ENCODE measurements at regions not wholly inside any gene's neighbourhood (a gene's known extent, or its start where the extent isn't known, plus 50 kb on each side); places are given as distances from the start of the nearest gene placed in this dataset.

- TF ChIP-seq CTCF (conservative IDR thresholded peaks at IDR 0.05; ENCODE audit: low read depth, low read length) (no peak), EZH2 (IDR thresholded peaks at IDR 0.05; ENCODE audit: borderline replicate concordance, low read depth, low read length, poor library complexity, severe bottlenecking) (no peak)
Observed at GRCh38 chr20:22827916-22828315, 207.2 kb upstream of the SSTR4 start.
